GM12874 (cell line): ENCODE measurements at regions not wholly inside any gene's neighbourhood (a gene's known extent, or its start where the extent isn't known, plus 50 kb on each side); places are given as distances from the start of the nearest gene placed in this dataset.

ENCODE experiments used
- TF ChIP-seq, protein P1 (sequence below): IDR thresholded peaks from 2 replicates; pipeline ENCODE4 v1.5.1; 2011; ENCODE audit warnings: low read depth, mild to moderate bottlenecking, control low read depth, low read length, moderate library complexity; ENCODE audit not compliant: insufficient read depth

DNA sequence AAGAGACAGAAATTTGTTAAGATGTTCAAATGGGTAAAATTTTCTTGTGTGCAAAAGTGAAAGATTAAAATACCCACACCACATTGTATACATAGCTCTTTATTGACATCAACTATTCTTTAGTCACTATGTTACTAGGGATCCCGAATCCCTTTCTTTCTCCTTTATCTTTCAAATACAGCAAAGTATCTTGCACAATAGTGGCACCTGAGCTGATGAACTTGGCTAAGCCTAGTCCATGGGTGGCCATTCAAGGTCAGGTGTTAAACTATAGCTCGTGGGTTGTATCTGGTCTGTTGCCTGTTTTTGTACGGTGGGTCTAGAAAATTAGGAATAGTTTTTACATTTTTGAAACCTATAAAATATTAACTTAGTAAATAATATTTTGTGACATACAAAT is 210.9 kb downstream of the SLITRK6 start:
- TF ChIP-seq, protein P1, sequence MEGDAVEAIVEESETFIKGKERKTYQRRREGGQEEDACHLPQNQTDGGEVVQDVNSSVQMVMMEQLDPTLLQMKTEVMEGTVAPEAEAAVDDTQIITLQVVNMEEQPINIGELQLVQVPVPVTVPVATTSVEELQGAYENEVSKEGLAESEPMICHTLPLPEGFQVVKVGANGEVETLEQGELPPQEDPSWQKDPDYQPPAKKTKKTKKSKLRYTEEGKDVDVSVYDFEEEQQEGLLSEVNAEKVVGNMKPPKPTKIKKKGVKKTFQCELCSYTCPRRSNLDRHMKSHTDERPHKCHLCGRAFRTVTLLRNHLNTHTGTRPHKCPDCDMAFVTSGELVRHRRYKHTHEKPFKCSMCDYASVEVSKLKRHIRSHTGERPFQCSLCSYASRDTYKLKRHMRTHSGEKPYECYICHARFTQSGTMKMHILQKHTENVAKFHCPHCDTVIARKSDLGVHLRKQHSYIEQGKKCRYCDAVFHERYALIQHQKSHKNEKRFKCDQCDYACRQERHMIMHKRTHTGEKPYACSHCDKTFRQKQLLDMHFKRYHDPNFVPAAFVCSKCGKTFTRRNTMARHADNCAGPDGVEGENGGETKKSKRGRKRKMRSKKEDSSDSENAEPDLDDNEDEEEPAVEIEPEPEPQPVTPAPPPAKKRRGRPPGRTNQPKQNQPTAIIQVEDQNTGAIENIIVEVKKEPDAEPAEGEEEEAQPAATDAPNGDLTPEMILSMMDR: no peak

DNA sequence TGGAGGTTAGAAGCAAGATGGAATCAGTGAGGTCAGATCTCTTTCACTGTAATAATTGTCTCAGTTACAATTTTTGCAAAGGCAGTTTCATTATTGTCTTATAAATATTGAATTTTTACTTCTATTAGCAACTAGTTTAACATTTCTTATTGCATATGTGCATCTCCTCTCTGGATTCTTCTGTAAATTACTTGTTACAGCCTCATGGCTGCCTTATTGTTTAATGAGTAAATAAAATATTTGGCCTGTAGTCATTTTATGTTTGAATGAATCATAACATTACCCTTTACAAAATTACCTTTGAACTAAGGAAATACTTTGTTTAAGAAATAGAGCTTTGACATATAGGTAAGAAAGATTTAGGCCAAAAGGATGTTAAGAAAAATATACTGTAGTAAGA is 212.4 kb downstream of the SLITRK6 start:
- TF ChIP-seq, protein P1: no peak

DNA sequence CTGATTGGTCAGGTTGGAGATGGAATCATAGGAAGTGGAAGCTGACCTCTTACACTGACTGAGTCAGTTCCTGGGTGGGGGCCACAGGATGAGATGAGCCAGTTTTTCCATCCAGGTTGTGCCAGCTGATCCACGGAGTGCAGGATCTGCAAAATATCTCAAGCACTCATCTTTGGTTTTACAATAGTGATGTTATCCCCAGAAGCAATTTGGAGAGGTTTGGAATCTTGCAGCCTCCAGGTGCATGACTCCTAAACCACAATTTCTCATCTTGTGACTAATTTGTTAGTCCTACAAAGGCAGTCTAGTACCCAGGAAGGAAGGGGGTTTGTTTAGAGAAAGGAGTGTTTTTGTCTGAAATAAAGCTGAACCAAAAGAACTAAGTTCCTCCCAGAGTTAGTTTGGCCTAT is 212.8 kb downstream of the SLITRK6 start:
- TF ChIP-seq, protein P1: no peak

DNA sequence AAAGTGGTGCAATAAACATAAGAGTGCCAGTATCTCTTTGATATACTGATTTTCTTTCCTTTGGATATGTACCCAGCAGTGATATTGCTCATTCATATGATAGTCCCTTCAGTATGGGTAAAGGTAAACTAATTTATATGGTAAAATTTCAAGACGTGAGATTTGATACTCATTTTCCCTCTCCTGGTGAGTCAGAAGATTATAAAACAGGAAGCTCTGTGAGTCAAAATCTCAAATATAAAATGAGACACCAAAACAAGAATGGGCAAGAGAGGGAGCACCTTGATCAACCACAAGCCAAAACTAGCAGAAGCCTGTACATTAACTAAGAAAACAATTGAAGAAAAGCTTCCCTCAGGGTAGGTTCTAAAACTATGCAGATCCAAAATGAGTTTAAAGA is 216.3 kb downstream of the SLITRK6 start:
- TF ChIP-seq, protein P1: no peak

DNA sequence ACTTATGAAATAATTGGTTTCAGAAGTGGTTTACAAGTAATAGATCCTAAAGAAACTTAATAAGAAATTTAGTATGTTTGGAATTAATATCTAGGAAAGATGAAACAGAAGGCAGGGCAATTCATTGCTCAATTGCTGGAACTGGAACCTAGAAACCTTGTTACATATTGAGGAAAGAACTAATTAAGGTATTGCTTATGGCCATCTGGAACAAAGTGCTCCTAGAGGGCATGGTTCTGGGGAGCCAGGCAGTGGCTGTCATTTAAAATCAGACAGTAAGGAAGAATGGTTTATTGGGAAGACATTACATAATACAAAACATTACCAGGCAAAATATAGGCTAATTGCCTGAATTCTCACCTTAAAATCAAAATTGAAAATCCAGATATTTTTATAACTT is 224.1 kb downstream of the SLITRK6 start:
- TF ChIP-seq, protein P1: no peak

DNA sequence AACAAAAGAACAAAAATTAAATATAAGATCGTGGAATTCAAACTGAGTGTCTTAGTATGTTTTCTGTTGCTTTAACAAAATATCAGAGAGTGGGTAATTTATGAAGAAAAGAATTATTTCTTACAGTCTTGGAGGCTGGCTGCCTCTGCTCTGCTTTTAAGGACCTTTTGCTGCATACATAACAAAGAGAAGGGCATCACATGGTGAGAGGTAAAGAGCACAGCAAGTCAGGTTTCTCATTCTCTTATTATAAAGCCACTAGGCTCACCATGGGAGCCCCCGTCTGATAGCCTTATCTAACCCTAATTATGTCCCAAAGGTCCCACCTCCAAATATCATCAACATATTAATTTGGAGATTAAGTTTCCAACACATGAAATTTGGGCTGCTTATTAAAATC is 231.3 kb downstream of the SLITRK6 start:
- TF ChIP-seq, protein P1: no peak

DNA sequence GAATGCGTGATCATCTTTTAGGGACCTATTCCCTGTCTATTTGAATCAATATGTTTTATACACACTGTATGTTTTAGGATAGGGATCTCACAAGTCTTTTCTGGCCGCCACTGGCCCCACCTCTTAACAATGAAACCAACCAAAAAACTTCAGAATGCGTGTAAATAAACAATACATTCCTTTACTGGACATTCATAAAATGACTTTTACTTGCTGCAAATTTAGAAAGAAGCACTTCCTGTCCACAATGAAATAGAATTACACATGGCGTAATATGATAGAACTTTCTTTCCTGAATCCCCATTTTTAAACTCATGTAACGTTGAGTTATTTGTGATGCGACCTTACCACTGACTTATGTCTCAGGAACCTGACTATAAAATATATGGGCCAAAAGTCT is 233.6 kb downstream of the SLITRK6 start:
- TF ChIP-seq, protein P1: no peak

DNA sequence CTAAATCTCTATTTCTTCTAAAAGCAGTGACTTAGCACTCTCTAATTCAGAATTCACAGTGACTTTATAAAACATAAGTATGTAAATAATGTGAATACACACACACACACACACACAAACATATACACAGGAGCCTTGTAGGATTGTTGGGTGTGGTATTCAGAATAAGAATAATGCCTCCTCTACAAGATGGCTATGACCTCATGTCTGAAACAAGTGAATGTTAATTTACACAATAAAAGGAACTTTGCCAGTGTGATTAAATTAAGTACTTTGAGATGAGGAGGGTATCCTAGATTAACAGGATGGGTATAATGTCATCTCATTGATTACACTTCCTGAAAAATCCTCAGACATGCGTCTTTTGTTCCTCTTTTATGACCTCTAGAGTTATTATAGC is 234.6 kb downstream of the SLITRK6 start:
- TF ChIP-seq, protein P1: no peak
